ENCODE measurements at regions not wholly inside any gene's neighbourhood (a gene's known extent, or its start where the extent isn't known, plus 50 kb on each side); places are given as distances from the start of the nearest gene placed in this dataset.

GRCh38 chr6:56767892-56768531, 125.3 kb upstream of the DST start:
- Mint-ChIP-seq H3K4me1 (peaks cover 10% of the 10 kb centered on the region), H3K4me3 (no peak overlapping the region), H3K27me3 (ENCODE audit: low read depth in 3 of 3) (peaks cover 0 to 2% (median 0%) of the 10 kb centered on the region in 3 donors), H3K36me3 (no peaks in the 10 kb centered on the region), H3K27ac (no peak overlapping the region), H3K9me3 (no peaks in the 10 kb centered on the region)
- Histone ChIP-seq H3K79me2 (ENCODE audit: insufficient read depth, low read length) (no peaks in the 10 kb centered on the region), H3K4me3 (replicated peaks in 1 of 3; ENCODE audit: low read depth in 2 of 3, low read length in 3 of 3) (no peak overlapping the region), H3K9me3 (replicated peaks in 1 of 2; ENCODE audit: control insufficient read depth in 1 of 2, insufficient read depth in 1 of 2, low read length in 2 of 2) (no peaks in the 10 kb centered on the region), H2AFZ (ENCODE audit: insufficient read depth, low read depth, low read length, poor library complexity, severe bottlenecking) (no peak overlapping the region), H3K27ac (ENCODE audit: low read depth in 1 of 2, low read length in 2 of 2) (no peak overlapping the region), H3K36me3 (replicated peaks in 1 of 2; ENCODE audit: control insufficient read depth in 1 of 2, insufficient read depth in 2 of 2, low read length in 2 of 2) (no peaks in the 10 kb centered on the region), H3K4me2 (replicated peaks; ENCODE audit: extremely low read depth, low read length, poor library complexity, severe bottlenecking) (no peak overlapping the region), H4K20me1 (ENCODE audit: insufficient read depth, low read length) (no peaks in the 10 kb centered on the region), H3K4me1 (ENCODE audit: control insufficient read depth in 1 of 2, insufficient read depth in 2 of 2, low read length in 2 of 2) (peaks cover 0 to 3% of the 10 kb centered on the region in 2 donors), H3K27me3 (ENCODE audit: control insufficient read depth in 2 of 2, insufficient read depth in 2 of 2, low read length in 2 of 2) (no peaks in the 10 kb centered on the region), H3K9ac (ENCODE audit: insufficient read depth, low read length, poor library complexity, severe bottlenecking) (no peak overlapping the region)
- TF ChIP-seq, protein P1, sequence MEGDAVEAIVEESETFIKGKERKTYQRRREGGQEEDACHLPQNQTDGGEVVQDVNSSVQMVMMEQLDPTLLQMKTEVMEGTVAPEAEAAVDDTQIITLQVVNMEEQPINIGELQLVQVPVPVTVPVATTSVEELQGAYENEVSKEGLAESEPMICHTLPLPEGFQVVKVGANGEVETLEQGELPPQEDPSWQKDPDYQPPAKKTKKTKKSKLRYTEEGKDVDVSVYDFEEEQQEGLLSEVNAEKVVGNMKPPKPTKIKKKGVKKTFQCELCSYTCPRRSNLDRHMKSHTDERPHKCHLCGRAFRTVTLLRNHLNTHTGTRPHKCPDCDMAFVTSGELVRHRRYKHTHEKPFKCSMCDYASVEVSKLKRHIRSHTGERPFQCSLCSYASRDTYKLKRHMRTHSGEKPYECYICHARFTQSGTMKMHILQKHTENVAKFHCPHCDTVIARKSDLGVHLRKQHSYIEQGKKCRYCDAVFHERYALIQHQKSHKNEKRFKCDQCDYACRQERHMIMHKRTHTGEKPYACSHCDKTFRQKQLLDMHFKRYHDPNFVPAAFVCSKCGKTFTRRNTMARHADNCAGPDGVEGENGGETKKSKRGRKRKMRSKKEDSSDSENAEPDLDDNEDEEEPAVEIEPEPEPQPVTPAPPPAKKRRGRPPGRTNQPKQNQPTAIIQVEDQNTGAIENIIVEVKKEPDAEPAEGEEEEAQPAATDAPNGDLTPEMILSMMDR (IDR thresholded peaks at IDR 0.05) = no peak
- no CpG with 5 or more reads among the region's 4 CpGs for WGBS (ENCODE audit: insufficient coverage)
- no peak for DNase-seq
- intact Hi-C loops (cut with micrococcal nuclease) = loop anchor here in 1 of 2 donors (10.0 kb wide), 1 partner anchor 123 kb away; the partner anchor contains the start of gene DST

DNA sequence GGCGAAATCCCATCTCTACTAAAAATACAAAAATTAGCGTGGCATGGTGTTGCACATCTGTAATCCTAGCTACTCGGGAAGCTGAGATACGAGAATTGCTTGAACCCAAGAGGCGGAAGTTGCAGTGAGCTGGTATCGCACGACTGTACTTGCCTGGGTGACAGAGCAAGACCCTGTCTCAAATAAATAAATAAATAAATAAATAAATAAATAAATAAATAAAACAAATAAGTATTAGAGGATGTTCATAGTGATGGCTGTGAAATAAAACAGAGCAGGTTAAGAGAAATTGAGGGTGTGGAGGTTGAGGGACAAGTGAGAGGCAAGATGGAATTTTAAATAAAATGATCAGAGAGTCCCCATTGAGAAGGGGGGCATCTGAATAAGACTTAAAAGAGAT, 124.7 kb upstream of the DST start:
- H3K36me3 Mint-ChIP-seq = no peaks in the 10 kb centered on the region

More for the DNA sequence above, 124.7 kb upstream of the DST start:
- Mint-ChIP-seq H3K4me1 (peaks cover 10% of the 10 kb centered on the region), H3K27ac (no peak overlapping the region), H3K4me3 (no peak overlapping the region), H3K27me3 (ENCODE audit: low read depth in 3 of 3) (peaks cover 0 to 2% (median 0%) of the 10 kb centered on the region in 3 donors), H3K9me3 (no peaks in the 10 kb centered on the region)
- intact Hi-C loops (cut with micrococcal nuclease) = loop anchor here in 1 of 2 donors (10.0 kb wide), 1 partner anchor 123 kb away; the partner anchor contains the start of gene DST
- Histone ChIP-seq H3K27me3 (ENCODE audit: control insufficient read depth in 2 of 2, insufficient read depth in 2 of 2, low read length in 2 of 2) (no peaks in the 10 kb centered on the region), H3K79me2 (ENCODE audit: insufficient read depth, low read length) (no peaks in the 10 kb centered on the region), H3K36me3 (replicated peaks in 1 of 2; ENCODE audit: control insufficient read depth in 1 of 2, insufficient read depth in 2 of 2, low read length in 2 of 2) (no peaks in the 10 kb centered on the region), H3K9ac (ENCODE audit: insufficient read depth, low read length, poor library complexity, severe bottlenecking) (no peak overlapping the region), H3K4me2 (replicated peaks; ENCODE audit: extremely low read depth, low read length, poor library complexity, severe bottlenecking) (no peak overlapping the region), H3K9me3 (replicated peaks in 1 of 2; ENCODE audit: control insufficient read depth in 1 of 2, insufficient read depth in 1 of 2, low read length in 2 of 2) (no peaks in the 10 kb centered on the region), H2AFZ (ENCODE audit: insufficient read depth, low read depth, low read length, poor library complexity, severe bottlenecking) (no peak overlapping the region), H3K27ac (ENCODE audit: low read depth in 1 of 2, low read length in 2 of 2) (no peak overlapping the region), H3K4me3 (replicated peaks in 1 of 3; ENCODE audit: low read depth in 2 of 3, low read length in 3 of 3) (no peak overlapping the region), H3K4me1 (ENCODE audit: control insufficient read depth in 1 of 2, insufficient read depth in 2 of 2, low read length in 2 of 2) (peaks cover 0 to 3% of the 10 kb centered on the region in 2 donors), H4K20me1 (ENCODE audit: insufficient read depth, low read length) (no peaks in the 10 kb centered on the region)
- no CpG with 5 or more reads among the region's 7 CpGs for WGBS (ENCODE audit: insufficient coverage)
- TF ChIP-seq, protein P1 (IDR thresholded peaks at IDR 0.05) = no peak
- DNase-seq = no peak
